Stomach (tissue), 4 donors: ENCODE measurements at regions not wholly inside any gene's neighbourhood (a gene's known extent, or its start where the extent isn't known, plus 50 kb on each side); places are given as distances from the start of the nearest gene placed in this dataset.

Experiments
- EP300 ChIP-seq: sonication (generic); formaldehyde crosslinking; IDR thresholded peaks from one replicate; pipeline ENCODE4 v1.6.1; 2017; ENCODE audit warnings: antibody characterized with exemption
- POLR2A ChIP-seq, 4 donors: fragments of 450-650 bp; IDR thresholded peaks; one replicate each; pipeline ENCODE4 v1.6.1; 2016; ENCODE audit warnings: antibody characterized with exemption in 4 of 4, control low read depth in 2 of 4, mild to moderate bottlenecking in 1 of 4, moderate library complexity in 1 of 4
- POLR2AphosphoS5 ChIP-seq, 3 donors: sonication (generic); formaldehyde crosslinking; IDR thresholded peaks; one replicate each; pipeline ENCODE4 v1.6.1; 2016; ENCODE audit warnings: antibody characterized with exemption in 3 of 3
- TF ChIP-seq, protein P1 (sequence below), 7 experiments: fragments of 450-650 bp in 4 of 7; fragments of 200-600 bp in 3 of 7; sonication (generic) in 3 of 7; IDR thresholded peaks; one replicate each; pipeline ENCODE4 v1.5.1; 2016 to 2019; ENCODE audit warnings: antibody characterized with exemption in 7 of 7, control low read depth in 2 of 7, mild to moderate bottlenecking in 1 of 7

DNA sequence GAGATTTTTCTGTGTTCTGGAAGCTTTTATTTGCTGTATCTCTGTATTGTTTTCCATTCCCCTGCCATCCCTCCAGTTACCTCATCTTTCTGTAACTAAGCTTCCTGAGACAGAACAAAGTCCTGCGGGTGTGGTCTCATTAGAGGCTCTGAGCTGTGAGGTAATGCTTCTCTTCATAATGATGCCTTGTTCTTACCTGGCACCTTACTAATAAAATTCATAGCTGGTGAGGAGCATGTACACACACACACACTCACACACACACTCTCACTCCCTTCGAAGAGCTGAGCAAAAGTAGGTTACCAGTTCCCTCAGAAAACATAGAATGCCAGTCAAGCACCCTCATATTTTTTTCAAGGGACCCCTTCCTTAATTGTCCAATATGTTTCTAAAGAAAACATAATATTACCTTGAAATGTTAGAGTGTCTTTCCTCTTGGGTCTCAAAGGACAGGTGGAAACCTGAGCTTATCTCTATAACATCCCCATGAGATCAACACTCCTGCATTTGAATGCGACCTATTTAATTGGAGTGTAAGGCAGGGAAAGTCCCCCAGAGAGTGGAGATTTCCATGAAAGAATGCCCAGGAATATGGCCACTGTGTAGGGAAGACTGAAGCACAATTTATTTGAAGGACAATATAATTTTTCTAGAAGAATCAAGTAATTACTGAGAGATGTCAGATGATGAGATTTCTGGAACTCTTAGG is 161.6 kb upstream of the NCK2 start:
- TF ChIP-seq, protein P1, sequence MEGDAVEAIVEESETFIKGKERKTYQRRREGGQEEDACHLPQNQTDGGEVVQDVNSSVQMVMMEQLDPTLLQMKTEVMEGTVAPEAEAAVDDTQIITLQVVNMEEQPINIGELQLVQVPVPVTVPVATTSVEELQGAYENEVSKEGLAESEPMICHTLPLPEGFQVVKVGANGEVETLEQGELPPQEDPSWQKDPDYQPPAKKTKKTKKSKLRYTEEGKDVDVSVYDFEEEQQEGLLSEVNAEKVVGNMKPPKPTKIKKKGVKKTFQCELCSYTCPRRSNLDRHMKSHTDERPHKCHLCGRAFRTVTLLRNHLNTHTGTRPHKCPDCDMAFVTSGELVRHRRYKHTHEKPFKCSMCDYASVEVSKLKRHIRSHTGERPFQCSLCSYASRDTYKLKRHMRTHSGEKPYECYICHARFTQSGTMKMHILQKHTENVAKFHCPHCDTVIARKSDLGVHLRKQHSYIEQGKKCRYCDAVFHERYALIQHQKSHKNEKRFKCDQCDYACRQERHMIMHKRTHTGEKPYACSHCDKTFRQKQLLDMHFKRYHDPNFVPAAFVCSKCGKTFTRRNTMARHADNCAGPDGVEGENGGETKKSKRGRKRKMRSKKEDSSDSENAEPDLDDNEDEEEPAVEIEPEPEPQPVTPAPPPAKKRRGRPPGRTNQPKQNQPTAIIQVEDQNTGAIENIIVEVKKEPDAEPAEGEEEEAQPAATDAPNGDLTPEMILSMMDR (IDR thresholded peaks at IDR 0.05), result no peak
- no peak for TF ChIP-seq POLR2A (IDR thresholded peaks at IDR 0.05)
- no peak for TF ChIP-seq EP300
- no peak for TF ChIP-seq POLR2AphosphoS5 (IDR thresholded peaks at IDR 0.05)
